ENCODE measurements at regions not wholly inside any gene's neighbourhood (a gene's known extent, or its start where the extent isn't known, plus 50 kb on each side); places are given as distances from the start of the nearest gene placed in this dataset.
"Not testable (repeated sequence)": the region's sequence is repeated elsewhere in the genome, so short reads cannot be mapped to it uniquely, and the experiment has no call there.

GRCh38 chr10:21125471-21126228 lies 228.5 kb upstream of the NEBL start:
- intact Hi-C loops (cut with DNase I; ENCODE audit: low total_unique reads), result no loop called here
- Histone ChIP-seq H3K4me3 (no peak overlapping the region), H3K27me3 (no peaks in the 10 kb centered on the region), H3K9me3 (no peaks in the 10 kb centered on the region), H3K4me1 (no peaks in the 10 kb centered on the region), H3K36me3 (no peaks in the 10 kb centered on the region), H3K27ac (no peak overlapping the region)
- no peak for TF ChIP-seq EP300 (IDR thresholded peaks at IDR 0.05)
- TF ChIP-seq POLR2A (IDR thresholded peaks at IDR 0.05), result no peak
- TF ChIP-seq CTCF (IDR thresholded peaks at IDR 0.05), result no peak
- TF ChIP-seq POLR2AphosphoS5 (IDR thresholded peaks at IDR 0.05), result no peak
- 72 to 91% (median 82%) methylated on average over 10 of the region's 10 CpGs for WGBS, 5 donors
- DNase-seq, result no peak

GRCh38 chr10:21122907-21123306 lies 225.8 kb upstream of the NEBL start:
- intact Hi-C loops (cut with DNase I; ENCODE audit: low total_unique reads), result no loop called here
- TF ChIP-seq POLR2AphosphoS5 (IDR thresholded peaks at IDR 0.05), result no peak
- TF ChIP-seq CTCF (IDR thresholded peaks at IDR 0.05), result no peak
- TF ChIP-seq EP300 (IDR thresholded peaks at IDR 0.05), result no peak
- TF ChIP-seq POLR2A (IDR thresholded peaks at IDR 0.05), result no peak
- H3K36me3 ChIP-seq, result no peaks in the 10 kb centered on the region
- H3K4me3 ChIP-seq, result no peak overlapping the region
- DNase-seq, result no peak
- no peaks in the 10 kb centered on the region for H3K9me3 ChIP-seq
- no peaks in the 10 kb centered on the region for H3K4me1 ChIP-seq
- H3K27me3 ChIP-seq, result no peaks in the 10 kb centered on the region
- H3K27ac ChIP-seq, result no peak overlapping the region

GRCh38 chr10:21121822-21122221 lies 224.7 kb upstream of the NEBL start:
- 88 to 100% (median 90%) methylated on average over 3 of the region's 3 CpGs for WGBS, 5 donors
- intact Hi-C loops (cut with DNase I; ENCODE audit: low total_unique reads); H3K27ac ChIP-seq; H3K27me3 ChIP-seq; DNase-seq; H3K9me3 ChIP-seq; H3K4me3 ChIP-seq; H3K4me1 ChIP-seq; H3K36me3 ChIP-seq: not testable (repeated sequence)

GRCh38 chr10:21114683-21115082 lies 217.6 kb upstream of the NEBL start:
- Histone ChIP-seq H3K36me3 (no peaks in the 10 kb centered on the region), H3K4me1 (no peaks in the 10 kb centered on the region), H3K27me3 (no peaks in the 10 kb centered on the region), H3K9me3 (no peaks in the 10 kb centered on the region), H3K4me3 (no peak overlapping the region), H3K27ac (no peak overlapping the region)
- TF ChIP-seq CTCF (IDR thresholded peaks at IDR 0.05) (no peak), EP300 (IDR thresholded peaks at IDR 0.05) (no peak), POLR2AphosphoS5 (IDR thresholded peaks at IDR 0.05) (no peak), POLR2A (IDR thresholded peaks at IDR 0.05) (no peak)
- no peak for DNase-seq
- WGBS, 5 donors, result 84 to 93% (median 87%) methylated on average over 4 of the region's 4 CpGs
- intact Hi-C loops (cut with DNase I; ENCODE audit: low total_unique reads), result no loop called here

GRCh38 chr10:21110358-21110757 lies 213.2 kb upstream of the NEBL start:
- no peaks in the 10 kb centered on the region for H3K4me1 ChIP-seq
- H3K4me3 ChIP-seq, result no peak overlapping the region
- H3K9me3 ChIP-seq, result no peaks in the 10 kb centered on the region
- intact Hi-C loops (cut with DNase I; ENCODE audit: low total_unique reads), result no loop called here
- DNase-seq, result no peak
- WGBS, 5 donors, result 88 to 93% (median 93%) methylated on average over 2 of the region's 2 CpGs
- no peaks in the 10 kb centered on the region for H3K27me3 ChIP-seq
- no peak for TF ChIP-seq EP300 (IDR thresholded peaks at IDR 0.05)
- no peak for TF ChIP-seq CTCF (IDR thresholded peaks at IDR 0.05)
- TF ChIP-seq POLR2A (IDR thresholded peaks at IDR 0.05), result no peak
- TF ChIP-seq POLR2AphosphoS5 (IDR thresholded peaks at IDR 0.05), result no peak
- H3K27ac ChIP-seq, result no peak overlapping the region
- H3K36me3 ChIP-seq, result no peaks in the 10 kb centered on the region

GRCh38 chr10:21106931-21107330 lies 209.8 kb upstream of the NEBL start:
- H3K9me3 ChIP-seq; DNase-seq; H3K27me3 ChIP-seq; H3K36me3 ChIP-seq; intact Hi-C loops (cut with DNase I; ENCODE audit: low total_unique reads); H3K4me1 ChIP-seq; H3K4me3 ChIP-seq; H3K27ac ChIP-seq: not testable (repeated sequence)
- 75 to 90% (median 85%) methylated on average over 4 of the region's 4 CpGs for WGBS, 5 donors

GRCh38 chr10:21105331-21105730 lies 208.2 kb upstream of the NEBL start:
- H3K27ac ChIP-seq; H3K36me3 ChIP-seq; H3K4me1 ChIP-seq; DNase-seq; H3K4me3 ChIP-seq; H3K27me3 ChIP-seq; intact Hi-C loops (cut with DNase I; ENCODE audit: low total_unique reads); H3K9me3 ChIP-seq: not testable (repeated sequence)
- 63 to 97% (median 81%) methylated on average over 3 of the region's 3 CpGs for WGBS, 5 donors

Data from stomach (tissue), 8 donors.